Neural crest cell (in vitro differentiated cells): ENCODE measurements at regions not wholly inside any gene's neighbourhood (a gene's known extent, or its start where the extent isn't known, plus 50 kb on each side); places are given as distances from the start of the nearest gene placed in this dataset.
"Not testable (repeated sequence)": the region's sequence is repeated elsewhere in the genome, so short reads cannot be mapped to it uniquely, and the experiment has no call there.

Experiments
- DNase-seq: peaks from one replicate; pipeline ENCODE4 v3.0.0; 2021; ENCODE audit warnings: low read depth, mixed read lengths, low spot score
- H3K27ac Mint-ChIP-seq: one replicate; pipeline ENCODE4 v1.8.0; 2021; ENCODE audit warnings: mild to moderate bottlenecking, mixed read lengths; ENCODE audit not compliant: unreplicated experiment
- H3K27me3 Mint-ChIP-seq: 2 replicates; pipeline ENCODE4 v1.8.0; 2021; ENCODE audit warnings: low read depth, mild to moderate bottlenecking, mixed read lengths
- H3K36me3 Mint-ChIP-seq: 2 replicates; pipeline ENCODE4 v1.8.0; 2021; ENCODE audit warnings: low read depth, mild to moderate bottlenecking, mixed read lengths
- H3K4me1 Mint-ChIP-seq: 2 replicates; pipeline ENCODE4 v1.8.0; 2021; ENCODE audit warnings: mixed read lengths
- H3K4me3 Mint-ChIP-seq: one replicate; pipeline ENCODE4 v1.8.0; 2021; ENCODE audit warnings: mild to moderate bottlenecking, mixed read lengths
- H3K9me3 Mint-ChIP-seq: 2 replicates; pipeline ENCODE4 v1.8.0; 2021; ENCODE audit warnings: mixed read lengths
- CTCF ChIP-seq: fragments of 200-600 bp; sonication (generic); conservative IDR thresholded peaks from 2 replicates; pipeline ENCODE4 v1.5.0; 2021; ENCODE audit warnings: antibody characterized with exemption, mild to moderate bottlenecking

GRCh38 chr2:163919717-163920116 is 183.9 kb upstream of the FIGN start:
- Mint-ChIP-seq H3K4me1 (no peaks in the 10 kb centered on the region), H3K36me3 (no peaks in the 10 kb centered on the region), H3K9me3 (peaks cover 4% of the 10 kb centered on the region), H3K27ac (no peak overlapping the region), H3K27me3 (no peaks in the 10 kb centered on the region), H3K4me3 (no peak overlapping the region)
- no peak for TF ChIP-seq CTCF
- DNase-seq: no peak

- DNase-seq, H3K36me3 Mint-ChIP-seq, H3K27ac Mint-ChIP-seq, H3K4me1 Mint-ChIP-seq, H3K9me3 Mint-ChIP-seq, H3K27me3 Mint-ChIP-seq, H3K4me3 Mint-ChIP-seq: not testable (repeated sequence)
These were observed 178.7 kb upstream of the FIGN start for GRCh38 chr2:163914486-163914885.

- not testable (repeated sequence) for H3K4me1 Mint-ChIP-seq, H3K9me3 Mint-ChIP-seq, DNase-seq, H3K27me3 Mint-ChIP-seq, H3K27ac Mint-ChIP-seq, H3K36me3 Mint-ChIP-seq, H3K4me3 Mint-ChIP-seq
These were observed 177.7 kb upstream of the FIGN start for GRCh38 chr2:163913532-163913944.

- no peaks in the 10 kb centered on the region for H3K4me1 Mint-ChIP-seq
These were observed 173.7 kb upstream of the FIGN start for GRCh38 chr2:163909411-163910080.

GRCh38 chr2:163906410-163906809 is 170.6 kb upstream of the FIGN start:
- Mint-ChIP-seq H3K9me3 (peaks cover 17% of the 10 kb centered on the region), H3K4me3 (no peak overlapping the region), H3K4me1 (no peaks in the 10 kb centered on the region)

More at GRCh38 chr2:163909411-163910080, 173.7 kb upstream of the FIGN start:
- DNase-seq: no peak
- peaks cover 13% of the 10 kb centered on the region for H3K9me3 Mint-ChIP-seq
- H3K27me3 Mint-ChIP-seq: no peaks in the 10 kb centered on the region
- peaks cover 14% of the 10 kb centered on the region for H3K36me3 Mint-ChIP-seq
- H3K4me3 Mint-ChIP-seq: no peak overlapping the region
- TF ChIP-seq CTCF: no peak
- no peak overlapping the region for H3K27ac Mint-ChIP-seq

GRCh38 chr2:163897799-163898198 is 162.0 kb upstream of the FIGN start:
- H3K27ac Mint-ChIP-seq: no peak overlapping the region
- peaks cover 20% of the 10 kb centered on the region for H3K36me3 Mint-ChIP-seq
- TF ChIP-seq CTCF: no peak
- no peak for DNase-seq
- H3K4me1 Mint-ChIP-seq: no peaks in the 10 kb centered on the region
- H3K4me3 Mint-ChIP-seq: no peak overlapping the region
- no peaks in the 10 kb centered on the region for H3K27me3 Mint-ChIP-seq
- peaks cover 22% of the 10 kb centered on the region for H3K9me3 Mint-ChIP-seq

More at GRCh38 chr2:163906410-163906809, 170.6 kb upstream of the FIGN start:
- Mint-ChIP-seq H3K36me3 (peaks cover 16% of the 10 kb centered on the region), H3K27me3 (no peaks in the 10 kb centered on the region), H3K27ac (no peak overlapping the region)
- no peak for TF ChIP-seq CTCF
- DNase-seq: no peak

GRCh38 chr2:163893444-163893843 is 157.6 kb upstream of the FIGN start:
- not testable (repeated sequence) for H3K27ac Mint-ChIP-seq, H3K4me1 Mint-ChIP-seq, H3K36me3 Mint-ChIP-seq, H3K27me3 Mint-ChIP-seq, H3K4me3 Mint-ChIP-seq, DNase-seq, H3K9me3 Mint-ChIP-seq
